ENCODE measurements at regions not wholly inside any gene's neighbourhood (a gene's known extent, or its start where the extent isn't known, plus 50 kb on each side); places are given as distances from the start of the nearest gene placed in this dataset.

DNA sequence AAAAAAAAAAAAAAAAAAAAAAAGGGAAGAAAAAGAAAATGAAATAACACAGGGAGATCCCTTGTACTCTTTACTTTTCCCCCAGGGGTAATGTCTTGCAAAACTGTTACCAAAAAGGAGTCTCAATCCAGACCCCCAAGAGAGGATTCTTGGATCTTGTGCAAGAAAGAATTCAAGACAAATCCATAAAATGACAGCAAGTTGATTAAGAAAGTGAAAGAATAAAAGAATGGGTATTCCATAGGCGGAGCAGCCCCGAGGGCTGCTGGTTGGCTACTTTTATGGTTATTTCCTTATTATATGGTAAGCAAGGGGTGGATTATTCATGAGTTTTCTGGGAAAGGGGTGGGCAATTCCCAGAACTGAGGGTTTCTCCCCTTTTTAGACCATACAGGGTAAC lies 604.3 kb upstream of the AMELY start:
- TF ChIP-seq POLR2A (IDR thresholded peaks at IDR 0.05; ENCODE audit: low read length) = no peak
- no peak for TF ChIP-seq GATA1 (IDR thresholded peaks at IDR 0.05; ENCODE audit: low read depth, low read length)
